ENCODE measurements at regions not wholly inside any gene's neighbourhood (a gene's known extent, or its start where the extent isn't known, plus 50 kb on each side); places are given as distances from the start of the nearest gene placed in this dataset.

GRCh38 chr14:105859717-105860614, 333.6 kb downstream of the TMEM121 start:
- no peak overlapping the region for H3K27ac ChIP-seq (ENCODE audit: extremely low read length, insufficient read depth, low read length)
- no peak for ATAC-seq
- BruUV-seq (replicated peaks), result no TSS peak
- peaks cover 13 to 34% of the 10 kb centered on the region in 2 experiments; a peak in 4 of 5 replicates for H3K27me3 ChIP-seq (ENCODE audit: control insufficient read depth in 1 of 2, insufficient read depth in 2 of 2, low read length in 2 of 2)
- no peaks in the 10 kb centered on the region for H3K9me3 ChIP-seq (ENCODE audit: low read length)
- CTCF ChIA-PET (ENCODE audit: low intra/inter-chr PET ratio, low total read pairs), result no interaction called here
- H3K36me3 ChIP-seq (replicated peaks in 1 of 2; ENCODE audit: control insufficient read depth in 1 of 2, insufficient read depth in 2 of 2, low read length in 2 of 2), result no peaks in the 10 kb centered on the region
- no peak overlapping the region for H3K4me2 ChIP-seq (ENCODE audit: low read depth, low read length)
- no peak overlapping the region for H2AFZ ChIP-seq (ENCODE audit: low read length)
- intact Hi-C loops (cut with micrococcal nuclease; ENCODE audit: unreplicated experiment), result no loop called here
- in situ Hi-C loops (cut with HindIII; ENCODE audit: extremely low pct_ligation_motif_present, low pct_unique_long_range_greater_than_20kb), result no loop called here
- 50% methylated on average over 5 of the region's 11 CpGs for WGBS (ENCODE audit: low lambda C conversion rate)
- H3K4me3 ChIP-seq (replicated peaks in 1 of 3; ENCODE audit: insufficient read depth in 1 of 3, low read depth in 2 of 3, low read length in 3 of 3), result no peak overlapping the region
- no peak for TF ChIP-seq SAP130 (CRISPR knock-in tag; IDR thresholded peaks at IDR 0.05; ENCODE audit: low read depth)
- no peak for TF ChIP-seq ZFP1 (CRISPR knock-in tag; IDR thresholded peaks at IDR 0.05)
- TF ChIP-seq ZNF512B (CRISPR knock-in tag; IDR thresholded peaks at IDR 0.05; ENCODE audit: borderline replicate concordance), result no peak
- TF ChIP-seq BHLHE40 (IDR thresholded peaks at IDR 0.05; ENCODE audit: low read length), result no peak
- TF ChIP-seq KLF13 (CRISPR knock-in tag; IDR thresholded peaks at IDR 0.05), result no peak
- TF ChIP-seq HHEX (CRISPR knock-in tag; IDR thresholded peaks at IDR 0.05), result no peak
- no peak for TF ChIP-seq ZNF549 (CRISPR knock-in tag; IDR thresholded peaks at IDR 0.05)
- TF ChIP-seq BORCS8-MEF2B (CRISPR knock-in tag; IDR thresholded peaks at IDR 0.05), result no peak
- no peak for TF ChIP-seq ZNF33A (CRISPR knock-in tag; IDR thresholded peaks at IDR 0.05; ENCODE audit: borderline replicate concordance)
- TF ChIP-seq PHF5A (CRISPR knock-in tag; IDR thresholded peaks at IDR 0.05; ENCODE audit: low read depth, unreplicated experiment), result no peak
- TF ChIP-seq GABPA (IDR thresholded peaks at IDR 0.05; ENCODE audit: low read depth, low read length), result no peak
- no peak for TF ChIP-seq GABPA (CRISPR knock-in tag; IDR thresholded peaks at IDR 0.05; ENCODE audit: low read depth)
- no peak for TF ChIP-seq ZNF530 (CRISPR knock-in tag; IDR thresholded peaks at IDR 0.05; ENCODE audit: low read depth)
- no peak overlapping the region for H3K9ac ChIP-seq (ENCODE audit: insufficient read depth, low read depth, low read length)
- H3K79me2 ChIP-seq (ENCODE audit: insufficient read depth, low read length), result no peaks in the 10 kb centered on the region
- FAIRE-seq, result no peak
- H3K4me1 ChIP-seq (ENCODE audit: insufficient read depth, low read length), result no peaks in the 10 kb centered on the region
- DNase-seq (ENCODE audit: low spot score), result no peak
- no peaks in the 10 kb centered on the region for H4K20me1 ChIP-seq (ENCODE audit: insufficient read depth, low read length)
- POLR2A ChIA-PET, result no interaction called here

Measured in HepG2 (cell line).